H4 (cell line): ENCODE measurements at regions not wholly inside any gene's neighbourhood (a gene's known extent, or its start where the extent isn't known, plus 50 kb on each side); places are given as distances from the start of the nearest gene placed in this dataset.

Experiments
- DNase-seq: peaks from one replicate; pipeline ENCODE4 v3.0.0-alpha.2; 2015; ENCODE audit warnings: low spot score

DNA sequence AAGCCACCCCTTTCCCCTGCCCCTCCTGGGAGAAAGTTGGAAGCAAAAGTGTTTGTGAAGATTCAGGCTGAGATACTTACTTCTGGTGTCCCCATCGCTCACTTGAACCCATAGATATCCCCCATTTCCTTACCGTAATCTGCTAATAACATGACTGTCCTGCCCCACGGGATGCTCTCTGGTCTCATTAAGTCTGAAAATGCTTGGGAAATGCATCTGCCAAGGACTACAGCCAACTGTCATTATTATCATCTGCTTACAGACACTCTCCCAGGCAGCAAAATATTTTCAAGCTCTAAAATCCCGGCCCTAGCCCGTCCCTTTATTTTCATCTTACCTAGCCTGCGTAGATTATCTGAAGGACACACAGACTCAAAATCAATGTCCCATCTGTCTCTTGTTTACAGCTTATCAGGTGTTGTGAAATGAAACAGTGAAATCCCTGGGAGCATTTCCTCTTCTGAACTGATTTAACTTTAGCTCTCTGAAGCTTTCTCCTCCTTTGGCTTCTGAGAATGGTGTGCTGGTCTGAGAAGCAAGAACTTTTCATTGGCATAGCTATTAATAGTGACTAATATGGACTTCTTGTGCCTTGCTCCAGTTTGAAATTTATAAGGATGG, 126.9 kb upstream of the OSMR start:
- DNase-seq, result no peak

DNA sequence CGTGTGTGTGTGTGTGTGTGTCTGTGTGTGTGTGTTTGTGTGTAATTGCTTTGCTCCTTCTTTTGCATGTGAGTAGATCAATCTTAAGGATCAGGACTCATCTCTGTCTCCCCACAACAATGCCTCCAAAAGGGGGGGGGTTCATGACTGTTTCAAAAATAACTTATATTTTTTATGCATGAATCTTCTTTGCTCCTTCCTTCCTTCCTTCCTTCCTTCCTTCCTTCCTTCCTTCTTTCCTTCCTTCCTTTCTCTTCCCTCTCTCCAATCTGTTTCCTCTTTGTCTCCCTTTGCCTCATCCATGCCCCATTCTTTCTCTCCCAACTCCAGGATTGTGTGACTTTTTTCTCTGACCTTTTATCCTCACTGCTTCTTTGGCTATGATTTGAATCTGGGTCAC, 126.4 kb upstream of the OSMR start:
- no peak for DNase-seq

DNA sequence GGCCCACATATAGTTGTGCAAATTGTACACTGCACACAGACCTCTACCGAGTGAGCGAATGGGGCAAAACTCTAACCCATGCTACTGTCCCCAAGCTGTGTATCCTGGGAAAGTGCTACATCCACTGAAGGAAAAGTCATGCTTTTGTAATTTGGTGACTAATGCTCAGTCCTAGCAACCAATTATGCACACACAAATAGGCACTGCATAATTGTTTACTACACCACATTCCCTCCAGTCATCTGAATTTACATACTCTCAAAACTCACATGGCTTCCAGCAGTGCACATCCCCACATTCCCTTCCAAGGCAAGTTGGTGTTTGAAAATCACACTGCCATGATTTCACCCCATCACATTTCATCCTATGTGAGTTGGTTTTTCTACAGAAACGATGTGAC, 125.9 kb upstream of the OSMR start:
- peak; percentile 75 for DNase-seq

DNA sequence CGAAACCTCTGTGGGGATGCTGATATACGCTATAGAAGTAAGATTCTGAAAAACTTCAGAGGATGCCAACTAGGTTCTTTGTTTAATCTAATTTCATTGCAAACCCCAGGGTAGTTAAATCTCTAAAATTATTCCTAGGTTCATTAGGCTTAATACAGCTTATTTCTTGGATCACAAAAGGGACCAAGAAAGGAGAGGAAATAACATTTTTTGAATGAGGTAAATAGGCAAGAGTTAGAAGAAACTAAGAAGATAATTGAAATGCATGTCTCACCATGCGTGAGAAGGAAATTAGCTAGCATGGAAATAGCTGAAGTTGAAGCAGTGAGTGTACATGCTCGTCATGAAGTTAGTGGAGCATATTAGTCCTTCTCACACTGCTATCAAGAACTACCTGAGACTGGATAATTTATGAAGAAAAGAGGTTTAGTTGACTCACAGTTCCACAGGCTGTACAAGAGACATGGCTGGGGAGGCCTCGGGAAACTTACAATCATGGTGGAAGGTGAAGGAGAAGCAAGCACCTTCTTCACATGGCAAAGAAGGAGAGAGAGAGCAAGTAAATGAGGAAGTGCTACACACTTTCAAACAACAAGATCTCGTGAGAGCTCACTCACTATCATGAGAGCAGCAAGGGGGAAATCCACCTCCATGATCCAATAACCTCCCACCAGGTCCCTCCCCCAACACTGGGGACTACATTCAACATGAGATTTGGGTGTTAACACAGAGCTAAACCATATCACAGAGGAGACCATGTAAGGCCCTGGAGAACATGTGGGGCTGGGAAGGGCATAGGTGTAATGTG, 125.1 kb upstream of the OSMR start:
- no peak for DNase-seq

DNA sequence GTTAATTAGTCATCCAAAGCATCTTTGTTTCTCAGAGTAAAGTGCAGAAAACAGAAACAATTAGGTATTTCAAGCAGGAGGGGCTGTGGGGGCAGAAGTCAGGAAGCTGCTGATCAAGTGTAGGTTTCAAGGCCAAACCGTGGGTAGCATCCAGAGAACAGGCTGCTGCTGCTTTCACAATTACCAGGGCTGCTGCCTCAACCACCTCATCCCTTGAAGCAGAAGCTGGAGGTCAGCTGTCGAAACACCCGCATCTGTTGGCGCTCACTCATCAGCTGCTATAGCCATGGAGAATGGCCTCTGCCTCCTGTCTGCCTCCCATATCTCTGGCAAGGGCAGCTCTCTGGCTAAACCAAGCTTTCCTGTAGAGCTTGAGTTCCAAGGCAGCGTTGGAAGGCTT, 122.9 kb upstream of the OSMR start:
- DNase-seq, result no peak

DNA sequence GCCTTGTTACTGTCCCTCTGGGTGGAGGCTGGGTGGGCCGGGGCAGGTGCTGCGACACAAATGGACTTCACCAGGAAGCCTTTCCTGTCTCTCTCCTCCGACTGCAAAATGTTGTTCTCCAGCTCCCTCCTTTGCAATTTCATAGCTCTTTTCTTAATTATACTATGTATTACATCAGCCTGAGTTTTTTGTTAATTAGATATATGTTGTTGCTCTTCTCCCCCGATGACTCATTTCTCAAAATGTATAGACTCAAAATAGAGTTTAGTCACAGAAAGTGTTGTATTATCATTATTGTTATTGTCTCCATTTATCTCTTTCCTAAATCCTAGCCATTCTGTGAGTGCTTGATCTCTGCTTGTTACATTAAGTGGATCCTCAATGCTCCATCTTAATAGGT, 122.4 kb upstream of the OSMR start:
- DNase-seq, result no peak

DNA sequence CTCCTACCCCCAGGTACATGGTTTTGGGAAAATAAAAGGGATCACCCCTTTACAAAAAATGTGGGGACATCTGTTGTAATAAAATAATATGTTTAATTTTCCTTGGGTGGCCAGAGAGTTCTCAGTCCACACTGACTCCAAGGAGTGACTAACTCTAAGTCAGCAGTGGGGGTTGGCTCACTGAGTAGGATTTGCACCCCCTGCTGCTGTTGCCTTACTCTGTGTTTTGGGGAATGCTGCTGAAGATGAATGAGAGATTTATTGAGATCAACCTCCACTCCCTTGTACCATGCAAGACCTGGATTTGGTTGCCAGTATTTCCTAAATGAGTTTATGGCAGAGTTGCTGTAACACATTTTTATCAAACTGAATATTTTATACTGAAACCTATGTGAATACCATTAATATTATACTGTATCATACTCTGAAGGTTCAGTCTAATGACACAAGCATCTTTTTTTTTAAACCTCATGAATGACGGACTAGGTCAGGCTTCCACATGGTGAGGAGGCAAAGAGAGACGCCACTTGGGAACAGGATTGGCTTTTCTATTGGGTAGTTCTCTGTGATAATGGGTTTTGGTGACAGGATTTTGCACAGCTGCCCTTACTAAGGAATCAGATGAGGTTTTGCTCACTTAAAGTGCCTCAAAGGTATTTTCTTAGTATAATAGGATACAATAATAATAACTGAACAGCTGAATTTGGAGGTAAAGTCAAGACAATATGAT, 121.3 kb upstream of the OSMR start:
- DNase-seq, result no peak

DNA sequence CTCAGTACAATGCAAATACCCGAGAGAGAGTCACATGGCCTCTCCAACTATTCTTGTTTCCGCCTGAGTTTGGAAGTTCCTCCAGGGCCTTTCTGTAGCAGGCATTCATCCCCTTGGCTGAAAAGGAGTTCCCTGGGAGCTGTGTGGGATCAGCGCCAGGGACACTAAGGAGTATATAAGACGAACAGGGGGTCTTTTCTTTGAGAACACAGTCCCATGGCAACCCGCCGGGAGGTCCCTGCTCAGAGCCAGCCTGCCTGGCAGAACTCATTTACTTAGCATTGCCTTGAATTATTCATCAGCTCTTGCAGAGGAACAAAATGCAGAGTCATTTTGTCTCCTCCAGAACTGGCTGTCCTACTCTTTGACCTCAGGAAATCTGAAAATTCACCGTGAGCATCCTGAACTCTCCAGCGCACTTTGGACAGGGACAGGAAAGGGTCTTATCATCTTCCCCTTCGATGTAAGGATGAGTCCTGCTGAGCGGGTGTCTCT, 120.4 kb upstream of the OSMR start:
- DNase-seq, result no peak

DNA sequence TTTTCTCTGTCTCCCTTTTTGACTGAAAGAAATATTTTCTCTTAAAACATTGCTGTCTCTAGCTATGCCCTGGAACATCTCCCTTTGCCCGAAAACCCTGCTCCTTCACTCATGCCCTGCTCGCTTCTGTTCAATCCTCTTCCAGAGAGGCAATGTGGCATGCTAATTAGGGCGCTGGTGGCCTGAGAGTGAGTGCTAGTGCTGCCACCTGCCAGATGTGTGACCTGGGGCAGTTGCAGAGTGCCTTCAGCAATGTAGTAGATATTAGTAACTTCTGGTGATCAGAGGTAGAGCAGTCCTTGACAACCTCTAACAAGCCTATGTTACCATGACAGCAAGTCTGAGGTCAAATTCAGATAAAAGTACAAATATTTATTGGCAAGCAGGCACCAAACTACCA, 119.5 kb upstream of the OSMR start:
- DNase-seq, result no peak

DNA sequence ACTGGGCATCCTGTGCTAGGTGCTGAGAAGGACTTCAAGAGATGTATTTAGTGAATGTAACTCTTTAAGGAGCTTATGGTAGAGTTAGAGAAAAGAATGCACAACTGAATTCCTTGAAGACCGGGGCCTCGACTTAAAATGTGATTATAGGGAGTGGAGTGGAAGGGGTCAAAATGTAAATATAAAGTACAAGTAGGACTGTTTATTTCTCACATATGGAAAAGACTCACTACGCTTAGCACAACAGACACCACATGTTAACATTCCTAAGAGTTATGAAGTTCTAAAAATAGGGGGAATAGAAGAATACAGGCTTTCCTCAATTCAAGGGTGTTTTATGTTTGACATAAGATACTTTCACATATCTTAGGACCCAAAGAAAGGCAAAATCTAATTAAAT, 117.8 kb upstream of the OSMR start:
- no peak for DNase-seq

DNA sequence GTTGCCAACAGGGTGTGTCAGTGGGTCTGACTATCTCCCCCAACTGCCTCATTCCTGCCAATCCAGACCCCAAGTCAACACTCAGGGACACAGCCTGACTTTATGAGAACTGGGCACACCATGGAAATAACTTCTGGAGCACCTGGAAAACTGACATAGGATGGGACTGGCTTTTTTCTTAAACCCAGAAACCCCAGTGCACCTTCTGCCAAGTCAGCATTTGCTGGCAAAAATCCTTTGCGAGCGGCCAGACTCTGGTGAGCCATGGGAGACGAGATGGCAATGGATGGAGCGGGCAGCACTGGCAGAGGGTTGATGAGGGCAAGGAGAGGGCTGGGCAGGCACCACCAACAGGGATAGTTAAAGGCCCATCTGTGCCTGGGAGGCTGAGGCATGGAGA, 114.4 kb upstream of the OSMR start:
- DNase-seq, result no peak

DNA sequence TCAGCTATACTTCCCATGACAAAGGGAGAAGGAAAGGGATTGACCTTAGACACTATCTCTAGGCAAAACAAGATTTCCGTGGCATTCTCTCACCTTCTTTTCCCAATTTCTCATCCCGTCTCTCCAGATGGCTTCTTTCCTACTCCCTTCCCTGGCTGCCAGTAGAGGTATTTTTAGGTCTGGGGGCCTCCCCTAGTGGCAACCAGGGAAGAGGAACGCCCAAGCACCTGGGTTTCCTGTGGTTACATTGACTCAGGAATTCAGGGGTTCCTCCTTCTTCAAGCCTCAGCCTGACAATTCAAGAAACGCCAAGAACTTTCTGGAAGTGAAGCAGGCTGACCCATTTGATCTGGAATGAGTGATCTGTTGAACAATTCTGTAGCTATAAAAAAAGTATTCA, 111.5 kb upstream of the OSMR start:
- no peak for DNase-seq

DNA sequence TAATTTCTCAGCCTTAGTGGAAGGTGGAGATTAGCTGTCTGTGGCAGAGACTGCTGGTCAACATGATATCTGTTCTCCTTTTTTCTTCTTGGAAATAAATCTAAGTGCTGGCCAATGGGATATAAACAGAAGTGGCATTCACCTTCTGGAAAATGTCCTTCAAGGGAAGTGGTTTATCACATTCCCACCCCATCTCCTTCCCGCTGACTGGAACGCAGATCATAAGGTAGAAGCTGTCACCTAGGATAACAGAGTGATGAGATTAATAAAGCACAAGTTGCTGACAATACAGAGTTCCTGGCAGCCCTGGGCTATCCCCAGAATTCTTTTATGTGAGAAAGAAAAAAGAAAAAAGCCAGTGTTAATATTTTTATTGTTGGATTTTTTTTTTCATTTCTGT, 109.7 kb upstream of the OSMR start:
- DNase-seq, result no peak

DNA sequence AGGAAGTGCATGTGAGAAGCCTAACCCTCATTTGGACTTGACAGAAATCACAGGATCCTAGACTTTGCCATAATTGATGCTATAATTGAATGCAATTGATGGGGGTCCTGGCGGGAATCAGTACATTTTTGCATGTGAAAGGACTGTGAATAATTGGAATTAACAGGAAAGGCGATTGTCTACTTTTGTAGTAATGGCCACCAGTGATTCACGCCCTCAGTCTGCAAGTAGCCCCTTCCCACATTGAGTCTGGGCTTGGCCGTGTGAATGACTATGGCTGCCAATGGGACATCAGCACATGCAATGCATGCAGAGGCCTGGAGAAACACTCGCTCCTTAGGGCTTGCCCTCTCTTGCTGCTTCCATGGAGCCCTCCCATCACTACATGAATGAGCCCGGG, 107.8 kb upstream of the OSMR start:
- no peak for DNase-seq

DNA sequence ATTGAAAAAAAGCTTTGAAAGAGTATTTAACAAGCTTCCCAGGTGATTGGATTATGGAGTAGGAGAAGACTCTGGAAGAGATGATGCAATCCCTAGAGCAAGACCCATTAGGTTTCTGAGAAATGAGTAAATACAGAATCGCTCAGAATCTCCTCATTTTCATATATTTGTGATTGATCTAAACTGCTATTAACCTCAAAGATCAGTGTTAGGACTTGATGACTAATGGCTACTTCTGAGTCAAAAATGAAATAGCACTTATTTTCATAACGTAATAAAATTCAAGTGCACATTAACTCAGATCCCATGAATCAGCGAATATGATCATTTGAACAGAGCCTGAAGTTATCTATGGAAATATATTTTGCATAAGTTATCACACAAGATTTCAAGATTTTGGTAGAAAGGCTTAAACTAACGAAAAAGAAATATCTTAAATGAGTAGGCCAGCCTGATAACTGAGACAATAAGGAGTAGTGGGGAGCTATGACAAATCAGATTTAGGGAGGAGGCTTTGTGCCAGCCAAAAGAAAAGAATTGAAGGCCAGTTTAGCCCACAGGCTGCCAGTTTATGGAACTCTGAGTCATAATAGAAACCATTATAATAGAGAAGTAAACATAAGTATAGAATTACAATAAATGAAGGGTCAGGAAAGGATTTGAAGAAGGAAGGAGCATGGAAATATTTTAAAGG, 106.7 kb upstream of the OSMR start:
- peak; percentile 77 for DNase-seq

DNA sequence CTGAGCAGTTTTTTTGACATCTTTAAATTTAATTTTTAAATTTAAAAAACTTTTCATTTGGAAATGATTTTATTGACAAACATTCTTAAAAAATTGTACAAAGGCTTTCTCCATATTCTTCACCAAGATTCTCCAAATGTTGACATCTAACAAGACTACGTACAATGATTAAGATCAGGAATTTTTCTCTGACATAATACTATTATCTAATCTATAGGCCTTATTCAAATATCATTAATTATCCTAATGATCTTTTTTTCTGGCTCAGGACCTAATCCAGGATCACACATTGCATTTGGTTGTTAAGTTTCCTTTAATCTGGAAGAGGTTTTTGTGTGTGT, 106.1 kb upstream of the OSMR start:
- DNase-seq, result no peak

DNA sequence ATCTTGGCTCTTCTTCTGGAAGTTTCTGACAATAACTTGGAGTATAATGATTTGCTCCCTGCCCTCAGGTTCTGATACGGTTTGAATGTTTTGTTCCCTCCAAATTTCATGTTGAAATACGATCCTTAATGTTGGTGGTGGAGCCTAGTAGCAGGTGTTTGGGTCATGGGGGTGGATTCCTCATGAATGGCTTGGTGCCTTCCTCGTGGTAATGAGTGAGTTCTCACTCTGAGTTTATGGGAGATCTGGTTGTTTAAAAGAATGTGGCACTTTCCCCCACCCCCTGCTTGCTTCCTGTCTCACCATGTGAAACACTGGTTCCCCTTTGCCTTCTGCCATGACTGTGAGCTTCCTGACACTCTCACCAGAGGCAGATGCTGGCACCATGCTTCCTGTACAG, 103.0 kb upstream of the OSMR start:
- DNase-seq, result no peak

DNA sequence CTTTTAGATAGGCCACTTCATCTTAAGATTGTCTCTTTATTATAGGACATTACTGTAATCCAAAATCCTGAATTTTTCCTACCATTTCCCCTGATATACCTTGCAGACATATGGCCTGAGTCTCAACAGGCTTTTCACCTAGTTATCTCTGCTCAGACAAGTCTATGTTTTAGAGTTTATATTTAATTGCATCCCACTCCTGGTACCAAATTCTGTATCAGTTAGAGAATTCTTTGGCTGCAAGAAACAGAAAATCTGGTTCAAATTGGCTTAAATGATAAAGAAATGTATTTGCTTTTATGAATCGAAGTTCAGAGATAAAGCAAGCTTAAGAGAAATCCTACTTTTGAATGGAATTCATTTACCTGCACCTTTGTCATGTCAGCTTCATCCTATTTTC, 102.2 kb upstream of the OSMR start:
- DNase-seq, result no peak

DNA sequence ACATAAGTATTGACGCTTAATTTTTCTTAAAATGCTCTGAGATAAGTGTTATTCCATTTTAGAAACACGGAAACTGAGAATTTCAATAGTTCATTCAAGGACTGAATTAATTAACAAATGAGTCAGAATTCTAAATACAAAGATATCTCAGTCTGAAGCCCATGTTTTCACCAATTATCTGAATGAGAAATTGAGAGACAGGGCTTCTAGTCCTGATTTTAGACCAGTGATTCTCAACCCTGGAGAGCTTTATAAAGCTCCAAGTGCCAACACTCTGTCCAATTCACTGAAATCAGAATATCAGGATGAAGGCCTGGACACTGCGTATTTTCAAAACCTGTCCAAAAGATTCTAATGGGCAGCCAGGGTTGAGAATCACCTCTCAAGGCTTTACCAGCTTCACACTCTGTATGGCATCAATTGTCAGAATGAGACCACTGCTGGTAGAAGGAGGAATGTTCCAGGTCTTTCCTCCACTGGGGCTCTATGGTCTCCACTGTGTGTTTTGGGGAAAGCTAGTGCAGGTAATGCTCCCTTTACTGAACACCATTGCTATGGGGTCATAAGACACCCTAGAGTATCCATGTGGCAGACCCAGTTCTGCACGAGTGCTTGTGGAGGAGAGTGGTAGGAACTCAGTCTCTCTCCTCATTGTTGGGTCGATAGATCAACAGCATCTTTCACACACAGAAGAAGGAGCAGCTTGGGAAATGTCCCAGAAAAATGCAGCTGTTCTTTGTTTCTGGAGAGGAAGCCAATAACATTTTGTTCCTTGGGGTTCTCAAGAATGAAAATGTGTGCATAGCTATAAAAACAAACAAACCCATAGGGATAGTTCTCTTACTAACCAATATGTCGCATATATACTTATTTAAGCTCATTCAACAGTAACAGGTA, 99.7 kb upstream of the OSMR start:
- no peak for DNase-seq

DNA sequence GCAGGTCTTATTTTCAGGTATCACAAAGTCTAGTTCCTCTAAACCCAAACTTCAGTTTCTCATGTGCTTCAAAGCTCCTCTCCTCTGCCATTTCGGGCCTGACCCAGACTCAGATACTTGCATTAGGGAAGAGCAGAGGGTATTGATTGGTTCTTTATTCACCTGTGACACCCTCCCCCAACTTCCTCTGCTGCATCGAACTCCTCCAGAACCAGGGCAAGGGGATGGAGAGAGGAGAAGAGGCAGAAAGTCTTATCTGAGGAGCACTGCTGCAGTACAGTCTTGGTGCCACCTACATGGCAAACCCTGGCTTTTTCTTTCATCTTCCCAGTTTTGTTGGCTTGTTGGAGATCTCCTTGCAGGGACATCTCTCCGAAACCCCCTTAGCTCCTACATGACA, 96.0 kb upstream of the OSMR start:
- no peak for DNase-seq

DNA sequence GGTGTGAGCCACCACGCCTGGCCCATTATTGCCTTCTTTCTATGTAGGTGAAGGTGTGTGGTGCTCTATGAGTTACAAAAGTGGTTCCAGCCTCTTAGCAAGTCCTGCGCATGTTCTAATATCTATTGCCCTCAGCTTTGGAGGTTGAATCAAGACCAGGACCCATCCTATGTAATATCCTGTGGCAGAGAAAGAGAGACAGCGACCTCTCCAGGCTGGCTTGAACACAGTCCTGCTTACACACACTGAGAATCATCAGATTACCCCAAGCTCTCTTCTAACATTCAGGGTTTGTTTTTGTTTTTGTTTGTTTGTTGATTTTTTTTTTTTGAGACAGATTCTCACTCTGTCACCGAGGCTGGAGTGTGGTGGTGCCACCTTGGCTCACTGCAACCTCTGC, 94.7 kb upstream of the OSMR start:
- DNase-seq, result no peak
